ENCODE measurements at regions not wholly inside any gene's neighbourhood (a gene's known extent, or its start where the extent isn't known, plus 50 kb on each side); places are given as distances from the start of the nearest gene placed in this dataset.

GRCh38 chr20:39873286-39873685 is 815.8 kb downstream of the MAFB start (continued):
- no peak for TF ChIP-seq CHD7 (IDR thresholded peaks at IDR 0.05; ENCODE audit: insufficient replicate concordance, low read length)
- TF ChIP-seq MAFK (IDR thresholded peaks at IDR 0.05; ENCODE audit: low read depth, low read length): no peak
- no peak for TF ChIP-seq SIN3A (conservative IDR thresholded peaks at IDR 0.05 in 1 of 2, IDR thresholded peaks at IDR 0.05 in 1 of 2; ENCODE audit: low read depth in 1 of 2, low read length in 2 of 2)
